Thyroid gland (tissue), 4 donors: ENCODE measurements at regions not wholly inside any gene's neighbourhood (a gene's known extent, or its start where the extent isn't known, plus 50 kb on each side); places are given as distances from the start of the nearest gene placed in this dataset.

Experiments
- DNase-seq, 2 donors: peaks; one replicate each; pipeline ENCODE4 v3.0.0-alpha.2; 2019
- H3K27ac ChIP-seq, 3 donors: fragments of 200-600 bp; sonication (generic); 1 replicate in 2 of 3; 2 replicates in 1 of 3; pipeline ENCODE4 v1.5.1; 2016 to 2019; ENCODE audit warnings: mild to moderate bottlenecking in 1 of 3, moderate library complexity in 1 of 3
- H3K27me3 ChIP-seq: fragments of 200-600 bp; sonication (generic); one replicate; pipeline ENCODE4 v1.5.1; 2019
- H3K36me3 ChIP-seq, 2 donors: fragments of 200-600 bp; sonication (generic); one replicate each; pipeline ENCODE4 v1.5.1; 2016 to 2019
- H3K4me1 ChIP-seq, 2 donors: fragments of 200-600 bp; sonication (generic); one replicate each; pipeline ENCODE4 v1.5.1; 2017 to 2019
- H3K4me3 ChIP-seq, 3 donors: fragments of 200-600 bp; sonication (generic); replicated peaks in 1 of 3; 1 replicate in 2 of 3; 2 replicates in 1 of 3; pipeline ENCODE4 v1.5.1; 2016; ENCODE audit warnings: mild to moderate bottlenecking in 1 of 3
- H3K9me3 ChIP-seq: fragments of 200-600 bp; sonication (generic); one replicate; pipeline ENCODE4 v1.5.1; 2017
- CTCF ChIP-seq, 6 experiments: fragments of 200-600 bp in 3 of 6; fragments of 450-650 bp in 3 of 6; sonication (generic) in 3 of 6; IDR thresholded peaks; one replicate each; pipeline ENCODE4 v1.5.1; 2016 to 2019; ENCODE audit warnings: antibody characterized with exemption in 6 of 6, mild to moderate bottlenecking in 2 of 6, inconsistent platforms in 1 of 6, moderate library complexity in 1 of 6
- POLR2A ChIP-seq, 2 donors: fragments of 450-650 bp; IDR thresholded peaks; one replicate each; pipeline ENCODE4 v1.6.1; 2017; ENCODE audit warnings: antibody characterized with exemption in 2 of 2, mild to moderate bottlenecking in 2 of 2, moderate library complexity in 1 of 2
- WGBS, 2 donors: methylation state at CpG; one replicate each; pipeline ENCODE4 v1.1.5; 2017; 5-methylcytosine and 5-hydroxymethylcytosine counted together
- intact Hi-C: fragments of 100-400 bp; cut with DNase I; formaldehyde crosslinking; loops from one replicate; pipeline ENCODE4 v1.15.1; 2023

GRCh38 chr5:144711172-144711571, 540.5 kb downstream of the KCTD16 start:
- intact Hi-C loops: no loop called here
- no peaks in the 10 kb centered on the region for H3K4me1 ChIP-seq
- no peaks in the 10 kb centered on the region for H3K36me3 ChIP-seq
- H3K4me3 ChIP-seq: no peak overlapping the region
- no peak overlapping the region for H3K27ac ChIP-seq
- no peaks in the 10 kb centered on the region for H3K9me3 ChIP-seq
- WGBS, 2 donors: 63 to 64% methylated on average over 2 of the region's 2 CpGs
- H3K27me3 ChIP-seq: no peaks in the 10 kb centered on the region
- DNase-seq: no peak
- TF ChIP-seq CTCF (IDR thresholded peaks at IDR 0.05) (no peak), POLR2A (IDR thresholded peaks at IDR 0.05) (no peak)

GRCh38 chr5:144710637-144711036, 540.0 kb downstream of the KCTD16 start:
- 20 to 35% methylated on average over 2 of the region's 2 CpGs for whole genome bisulfite sequencing, 2 donors
- DNase-seq: no peak
- Histone ChIP-seq H3K9me3 (no peaks in the 10 kb centered on the region), H3K4me3 (no peak overlapping the region), H3K27me3 (no peaks in the 10 kb centered on the region), H3K27ac (no peak overlapping the region), H3K4me1 (no peaks in the 10 kb centered on the region), H3K36me3 (no peaks in the 10 kb centered on the region)
- no peak for TF ChIP-seq CTCF (IDR thresholded peaks at IDR 0.05)
- intact Hi-C loops: no loop called here

DNA sequence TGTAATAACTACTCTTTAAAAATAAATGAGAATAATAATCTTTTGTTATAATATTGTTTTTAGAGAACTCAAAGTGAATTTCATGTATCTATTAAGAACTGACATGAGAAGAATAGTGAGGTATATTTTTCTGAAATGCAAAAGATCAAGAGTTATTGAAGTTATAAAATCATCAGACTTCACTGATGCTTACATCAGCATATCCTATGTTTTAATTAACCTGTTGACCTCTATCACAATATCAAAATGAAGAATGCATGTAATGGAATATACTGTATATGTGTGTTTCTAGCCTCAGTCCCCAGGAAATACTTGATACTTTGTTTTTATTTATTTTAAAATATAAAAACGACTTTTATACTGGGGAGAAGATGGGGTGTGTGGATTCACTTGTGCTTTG, 533.1 kb downstream of the KCTD16 start:
- H3K36me3 ChIP-seq: no peaks in the 10 kb centered on the region
- H3K4me1 ChIP-seq: no peaks in the 10 kb centered on the region
- no peak overlapping the region for H3K27ac ChIP-seq
- no peaks in the 10 kb centered on the region for H3K9me3 ChIP-seq
- TF ChIP-seq CTCF (IDR thresholded peaks at IDR 0.05) (no peak), POLR2A (IDR thresholded peaks at IDR 0.05) (no peak)
- no peak for DNase-seq
- 68 to 77% methylated on average over 1 of the region's 1 CpG for WGBS, 2 donors
- no peaks in the 10 kb centered on the region for H3K27me3 ChIP-seq
- H3K4me3 ChIP-seq: no peak overlapping the region
- intact Hi-C loops: no loop called here

GRCh38 chr5:144698484-144698883, 527.8 kb downstream of the KCTD16 start:
- intact Hi-C loops: no loop called here
- WGBS, 2 donors: 75 to 81% methylated on average over 2 of the region's 2 CpGs
- H3K4me1 ChIP-seq: no peaks in the 10 kb centered on the region

GRCh38 chr5:144697847-144698262, 527.2 kb downstream of the KCTD16 start:
- Histone ChIP-seq H3K4me1 (no peaks in the 10 kb centered on the region), H3K27me3 (no peaks in the 10 kb centered on the region), H3K9me3 (no peaks in the 10 kb centered on the region), H3K4me3 (no peak overlapping the region), H3K36me3 (no peaks in the 10 kb centered on the region), H3K27ac (no peak overlapping the region)
- WGBS, 2 donors: 89 to 90% methylated on average over 1 of the region's 1 CpG
- no peak for DNase-seq
- intact Hi-C loops: no loop called here
- TF ChIP-seq CTCF (IDR thresholded peaks at IDR 0.05) (no peak), POLR2A (IDR thresholded peaks at IDR 0.05) (no peak)

More at GRCh38 chr5:144698484-144698883, 527.8 kb downstream of the KCTD16 start:
- Histone ChIP-seq H3K27ac (no peak overlapping the region), H3K9me3 (no peaks in the 10 kb centered on the region), H3K4me3 (no peak overlapping the region), H3K36me3 (no peaks in the 10 kb centered on the region), H3K27me3 (no peaks in the 10 kb centered on the region)
- no peak for DNase-seq
- no peak for TF ChIP-seq POLR2A (IDR thresholded peaks at IDR 0.05)
- no peak for TF ChIP-seq CTCF (IDR thresholded peaks at IDR 0.05)
